ENCODE measurements at regions not wholly inside any gene's neighbourhood (a gene's known extent, or its start where the extent isn't known, plus 50 kb on each side); places are given as distances from the start of the nearest gene placed in this dataset.

DNA sequence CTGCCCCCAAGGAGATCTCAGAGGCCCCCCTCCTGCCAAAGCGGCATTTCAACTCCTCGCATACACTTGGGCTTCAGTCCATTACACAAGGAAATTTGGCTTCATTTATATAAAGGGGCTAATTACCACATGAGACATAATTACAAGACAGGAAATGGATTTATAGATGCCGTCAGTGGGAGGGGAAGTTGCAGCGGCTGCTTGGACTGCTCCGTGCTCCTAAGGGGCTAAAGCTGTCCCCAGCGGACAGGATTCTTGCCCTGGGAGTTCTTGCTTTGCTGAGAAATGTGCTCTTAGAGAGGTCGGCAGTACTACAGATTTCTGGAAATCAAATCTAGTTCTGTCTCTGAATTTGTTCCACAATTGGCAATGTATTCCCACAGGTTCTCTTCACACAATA, 57.2 kb upstream of the NLK start:
- no CpG with 5 or more reads among the region's 7 CpGs for WGBS (ENCODE audit: extremely low coverage, insufficient read length, low lambda C conversion rate)

More for the DNA sequence above, 57.2 kb upstream of the NLK start:
- no peak overlapping the region for H3T11ph ChIP-seq (ENCODE audit: low read length)
- TF ChIP-seq, protein P1, sequence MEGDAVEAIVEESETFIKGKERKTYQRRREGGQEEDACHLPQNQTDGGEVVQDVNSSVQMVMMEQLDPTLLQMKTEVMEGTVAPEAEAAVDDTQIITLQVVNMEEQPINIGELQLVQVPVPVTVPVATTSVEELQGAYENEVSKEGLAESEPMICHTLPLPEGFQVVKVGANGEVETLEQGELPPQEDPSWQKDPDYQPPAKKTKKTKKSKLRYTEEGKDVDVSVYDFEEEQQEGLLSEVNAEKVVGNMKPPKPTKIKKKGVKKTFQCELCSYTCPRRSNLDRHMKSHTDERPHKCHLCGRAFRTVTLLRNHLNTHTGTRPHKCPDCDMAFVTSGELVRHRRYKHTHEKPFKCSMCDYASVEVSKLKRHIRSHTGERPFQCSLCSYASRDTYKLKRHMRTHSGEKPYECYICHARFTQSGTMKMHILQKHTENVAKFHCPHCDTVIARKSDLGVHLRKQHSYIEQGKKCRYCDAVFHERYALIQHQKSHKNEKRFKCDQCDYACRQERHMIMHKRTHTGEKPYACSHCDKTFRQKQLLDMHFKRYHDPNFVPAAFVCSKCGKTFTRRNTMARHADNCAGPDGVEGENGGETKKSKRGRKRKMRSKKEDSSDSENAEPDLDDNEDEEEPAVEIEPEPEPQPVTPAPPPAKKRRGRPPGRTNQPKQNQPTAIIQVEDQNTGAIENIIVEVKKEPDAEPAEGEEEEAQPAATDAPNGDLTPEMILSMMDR (conservative IDR thresholded peaks at IDR 0.05), result no peak
- no peak overlapping the region for H3K4ac ChIP-seq (ENCODE audit: low read depth, low read length)
- no peaks in the 10 kb centered on the region for H4K20me1 ChIP-seq (ENCODE audit: control insufficient read depth, insufficient read depth, insufficient read length)
- H3K4me3 Mint-ChIP-seq, result no peak overlapping the region
- H3K27ac Mint-ChIP-seq, result no peak overlapping the region
- H4K91ac ChIP-seq (ENCODE audit: insufficient read length, low read depth, low read length), result no peak overlapping the region
- H3K14ac ChIP-seq (ENCODE audit: insufficient read depth, low read length), result no peak overlapping the region
- H3K9me3 ChIP-seq (ENCODE audit: control insufficient read depth, low read depth, low read length), result no peaks in the 10 kb centered on the region
- no peak overlapping the region for H2AK5ac ChIP-seq (ENCODE audit: insufficient read length, low read length)
- no peak overlapping the region for H3K4me2 ChIP-seq (ENCODE audit: insufficient read depth, insufficient read length, low read length)
- H3K18ac ChIP-seq (ENCODE audit: insufficient read length, low read depth, low read length), result no peak overlapping the region
- no peak for DNase-seq
- no peaks in the 10 kb centered on the region for H3K27me3 ChIP-seq (ENCODE audit: insufficient read depth, low read length)
- H3K23ac ChIP-seq (ENCODE audit: insufficient read length, low read depth, low read length), result no peak overlapping the region
- H3K56ac ChIP-seq (ENCODE audit: insufficient read length, low read depth, low read length), result no peak overlapping the region
- peaks cover 14% of the 10 kb centered on the region in 2 experiments for H3K4me1 Mint-ChIP-seq
- H2BK120ac ChIP-seq (ENCODE audit: low read depth, low read length, poor library complexity, severe bottlenecking), result no peak overlapping the region
- H3K27ac ChIP-seq (ENCODE audit: insufficient read length, low read depth, low read length), result no peak overlapping the region
- no peak overlapping the region for H2BK5ac ChIP-seq (ENCODE audit: insufficient read length, low read length)
- H2BK12ac ChIP-seq (ENCODE audit: insufficient read length, low read depth, low read length), result no peak overlapping the region
- H3K9me3 Mint-ChIP-seq, result no peaks in the 10 kb centered on the region
- no peak overlapping the region for H2BK20ac ChIP-seq (ENCODE audit: low read depth, low read length, poor library complexity, severe bottlenecking)
- no peaks in the 10 kb centered on the region for H3K79me1 ChIP-seq (ENCODE audit: insufficient read depth, low read depth, low read length, poor library complexity, severe bottlenecking)
- no peak overlapping the region for H3K9ac ChIP-seq (ENCODE audit: extremely low read depth, insufficient read length, low read length)
- no peak overlapping the region for H4K5ac ChIP-seq (ENCODE audit: insufficient read length, low read depth, low read length)
- H3K79me2 ChIP-seq (ENCODE audit: insufficient read depth, low read length), result no peaks in the 10 kb centered on the region
- no peak overlapping the region for H2BK15ac ChIP-seq (ENCODE audit: low read depth, low read length)
- no peaks in the 10 kb centered on the region for H3K4me1 ChIP-seq (ENCODE audit: insufficient read depth, low read length)
- no peak overlapping the region for H4K8ac ChIP-seq (replicated peaks; ENCODE audit: insufficient read length, low read depth, low read length)
- H3K36me3 Mint-ChIP-seq (ENCODE audit: insufficient read depth in 1 of 3, low read depth in 3 of 3), result no peaks in the 10 kb centered on the region
- H2AFZ ChIP-seq (ENCODE audit: low read length), result no peak overlapping the region
- peaks cover 1% of the 10 kb centered on the region for H3K27me3 Mint-ChIP-seq (ENCODE audit: low read depth)
- no peaks in the 10 kb centered on the region for H3K23me2 ChIP-seq (ENCODE audit: insufficient read length, low read depth, low read length, poor library complexity, severe bottlenecking)

Data from H9 (cell line).